ENCODE measurements at regions not wholly inside any gene's neighbourhood (a gene's known extent, or its start where the extent isn't known, plus 50 kb on each side); places are given as distances from the start of the nearest gene placed in this dataset.
"Not testable (repeated sequence)": the region's sequence is repeated elsewhere in the genome, so short reads cannot be mapped to it uniquely, and the experiment has no call there.

GRCh38 chr11:112343368-112344039 is 82.8 kb upstream of the PLET1 start:
- intact Hi-C loops (cut with micrococcal nuclease), result no loop called here
- Mint-ChIP-seq H3K9me3 (no peaks in the 10 kb centered on the region), H3K4me3 (no peak overlapping the region), H3K27me3 (no peaks in the 10 kb centered on the region), H3K36me3 (peaks cover 0 to 25% (median 11%) of the 10 kb centered on the region in 5 donors), H3K4me1 (peaks cover 0 to 4% (median 3%) of the 10 kb centered on the region in 7 donors), H3K27ac (no peak overlapping the region)
- no peak for DNase-seq
- no peak overlapping the region for H3K4me3 ChIP-seq (ENCODE audit: low read length)
- POLR2A ChIA-PET, result no interaction called here
- no peak overlapping the region for H3K27ac ChIP-seq (ENCODE audit: low read depth, low read length)
- CTCF ChIA-PET, result no interaction called here
- no peaks in the 10 kb centered on the region for H3K4me1 ChIP-seq (ENCODE audit: control insufficient read depth in 2 of 2, insufficient read depth in 2 of 2, low read length in 2 of 2)
- ATAC-seq, result no peak
- H3K9me3 ChIP-seq (ENCODE audit: control insufficient read depth in 2 of 3, low read length in 3 of 3), result no peaks in the 10 kb centered on the region
- H3K27me3 ChIP-seq (ENCODE audit: control insufficient read depth in 2 of 2, insufficient read depth in 2 of 2, low read length in 2 of 2), result no peaks in the 10 kb centered on the region
- H3K36me3 ChIP-seq (ENCODE audit: control insufficient read depth in 2 of 3, insufficient read depth in 3 of 3, low read length in 3 of 3), result no peaks in the 10 kb centered on the region

GRCh38 chr11:112344040-112344413 is 83.4 kb upstream of the PLET1 start:
- no peak for ATAC-seq
- H3K27me3 Mint-ChIP-seq, result no peaks in the 10 kb centered on the region
- H3K4me1 Mint-ChIP-seq, result peaks cover 0 to 6% (median 5%) of the 10 kb centered on the region in 7 donors
- no peak for DNase-seq
- intact Hi-C loops (cut with micrococcal nuclease), result no loop called here
- H3K9me3 ChIP-seq (ENCODE audit: control insufficient read depth in 2 of 3, low read length in 3 of 3), result no peaks in the 10 kb centered on the region
- ChIA-PET CTCF (interaction anchor here (0.7 kb wide), 1 partner anchor 35 kb away, joined by 3 read pairs; no protein-coding TSS in a partner anchor), POLR2A (no interaction called here)
- no peaks in the 10 kb centered on the region for H3K4me1 ChIP-seq (ENCODE audit: control insufficient read depth in 2 of 2, insufficient read depth in 2 of 2, low read length in 2 of 2)
- H3K9me3 Mint-ChIP-seq, result no peaks in the 10 kb centered on the region
- no peak overlapping the region for H3K4me3 ChIP-seq (ENCODE audit: low read length)
- peaks cover 0 to 25% (median 11%) of the 10 kb centered on the region in 5 donors for H3K36me3 Mint-ChIP-seq
- H3K36me3 ChIP-seq (ENCODE audit: control insufficient read depth in 2 of 3, insufficient read depth in 3 of 3, low read length in 3 of 3), result no peaks in the 10 kb centered on the region
- H3K27me3 ChIP-seq (ENCODE audit: control insufficient read depth in 2 of 2, insufficient read depth in 2 of 2, low read length in 2 of 2), result no peaks in the 10 kb centered on the region
- H3K27ac Mint-ChIP-seq, result no peak overlapping the region
- H3K4me3 Mint-ChIP-seq, result no peak overlapping the region
- no peak overlapping the region for H3K27ac ChIP-seq (ENCODE audit: low read depth, low read length)

GRCh38 chr11:112345166-112345565 is 84.5 kb upstream of the PLET1 start:
- Histone ChIP-seq H3K9me3 (ENCODE audit: control insufficient read depth in 2 of 3, low read length in 3 of 3) (no peaks in the 10 kb centered on the region), H3K4me3 (ENCODE audit: low read length) (no peak overlapping the region), H3K27ac (ENCODE audit: low read depth, low read length) (no peak overlapping the region), H3K4me1 (ENCODE audit: control insufficient read depth in 2 of 2, insufficient read depth in 2 of 2, low read length in 2 of 2) (no peaks in the 10 kb centered on the region), H3K36me3 (ENCODE audit: control insufficient read depth in 2 of 3, insufficient read depth in 3 of 3, low read length in 3 of 3) (no peaks in the 10 kb centered on the region), H3K27me3 (ENCODE audit: control insufficient read depth in 2 of 2, insufficient read depth in 2 of 2, low read length in 2 of 2) (no peaks in the 10 kb centered on the region)
- ChIA-PET CTCF (no interaction called here), POLR2A (no interaction called here)
- ATAC-seq, result no peak
- DNase-seq, result no peak
- Mint-ChIP-seq H3K4me3 (no peak overlapping the region), H3K27me3 (no peaks in the 10 kb centered on the region), H3K9me3 (no peaks in the 10 kb centered on the region), H3K27ac (no peak overlapping the region), H3K36me3 (peaks cover 0 to 25% (median 11%) of the 10 kb centered on the region in 5 donors), H3K4me1 (peaks cover 0 to 6% (median 5%) of the 10 kb centered on the region in 7 donors)
- intact Hi-C loops (cut with micrococcal nuclease), result no loop called here

GRCh38 chr11:112345706-112346105 is 85.0 kb upstream of the PLET1 start:
- Histone ChIP-seq H3K27ac (ENCODE audit: low read depth, low read length) (no peak overlapping the region), H3K27me3 (ENCODE audit: control insufficient read depth in 2 of 2, insufficient read depth in 2 of 2, low read length in 2 of 2) (no peaks in the 10 kb centered on the region), H3K9me3 (ENCODE audit: control insufficient read depth in 2 of 3, low read length in 3 of 3) (no peaks in the 10 kb centered on the region), H3K36me3 (ENCODE audit: control insufficient read depth in 2 of 3, insufficient read depth in 3 of 3, low read length in 3 of 3) (no peaks in the 10 kb centered on the region), H3K4me1 (ENCODE audit: control insufficient read depth in 2 of 2, insufficient read depth in 2 of 2, low read length in 2 of 2) (no peaks in the 10 kb centered on the region), H3K4me3 (ENCODE audit: low read length) (no peak overlapping the region)
- ChIA-PET POLR2A (no interaction called here), CTCF (no interaction called here)
- Mint-ChIP-seq H3K27ac (peak overlapping the region in 1 of 9 donors; percentile 84), H3K27me3 (no peaks in the 10 kb centered on the region), H3K9me3 (no peaks in the 10 kb centered on the region), H3K4me1 (peaks cover 0 to 6% (median 5%) of the 10 kb centered on the region in 7 donors), H3K36me3 (peaks cover 0 to 29% (median 16%) of the 10 kb centered on the region in 5 donors), H3K4me3 (no peak overlapping the region)
- ATAC-seq (no peak), DNase-seq (no peak)
- intact Hi-C loops (cut with micrococcal nuclease), result no loop called here

GRCh38 chr11:112346586-112346985 is 85.9 kb upstream of the PLET1 start:
- ATAC-seq, result no peak
- CTCF ChIA-PET, result interaction anchor here (0.6 kb wide), 1 partner anchor 1643 kb away, joined by 3 read pairs; no protein-coding TSS in a partner anchor

GRCh38 chr11:112348480-112349029 is 87.9 kb upstream of the PLET1 start:
- Histone ChIP-seq H3K27ac (ENCODE audit: low read depth, low read length) (no peak overlapping the region), H3K4me1 (ENCODE audit: control insufficient read depth in 2 of 2, insufficient read depth in 2 of 2, low read length in 2 of 2) (no peaks in the 10 kb centered on the region), H3K36me3 (ENCODE audit: control insufficient read depth in 2 of 3, insufficient read depth in 3 of 3, low read length in 3 of 3) (no peaks in the 10 kb centered on the region), H3K9me3 (ENCODE audit: control insufficient read depth in 2 of 3, low read length in 3 of 3) (no peaks in the 10 kb centered on the region), H3K27me3 (ENCODE audit: control insufficient read depth in 2 of 2, insufficient read depth in 2 of 2, low read length in 2 of 2) (no peaks in the 10 kb centered on the region), H3K4me3 (ENCODE audit: low read length) (no peak overlapping the region)
- Mint-ChIP-seq H3K27me3 (no peaks in the 10 kb centered on the region), H3K9me3 (peaks cover 0 to 6% (median 0%) of the 10 kb centered on the region in 11 donors), H3K36me3 (peaks cover 0 to 24% (median 13%) of the 10 kb centered on the region in 5 donors), H3K4me3 (no peak overlapping the region), H3K4me1 (peaks cover 0 to 6% (median 5%) of the 10 kb centered on the region in 7 donors), H3K27ac (peak overlapping the region in 1 of 9 donors; percentile 4)
- ChIA-PET POLR2A (no interaction called here), CTCF (no interaction called here)
- DNase-seq, result no peak
- intact Hi-C loops (cut with micrococcal nuclease), result no loop called here
- no peak for ATAC-seq

More at GRCh38 chr11:112346586-112346985, 85.9 kb upstream of the PLET1 start:
- no peak for DNase-seq
- no peaks in the 10 kb centered on the region for H3K9me3 ChIP-seq (ENCODE audit: control insufficient read depth in 2 of 3, low read length in 3 of 3)
- peaks cover 0 to 2% (median 0%) of the 10 kb centered on the region in 11 donors for H3K9me3 Mint-ChIP-seq
- no peak overlapping the region for H3K27ac ChIP-seq (ENCODE audit: low read depth, low read length)
- no peaks in the 10 kb centered on the region for H3K27me3 ChIP-seq (ENCODE audit: control insufficient read depth in 2 of 2, insufficient read depth in 2 of 2, low read length in 2 of 2)
- no peak overlapping the region for H3K4me3 Mint-ChIP-seq
- no peak overlapping the region for H3K4me3 ChIP-seq (ENCODE audit: low read length)
- H3K4me1 ChIP-seq (ENCODE audit: control insufficient read depth in 2 of 2, insufficient read depth in 2 of 2, low read length in 2 of 2), result no peaks in the 10 kb centered on the region
- H3K27ac Mint-ChIP-seq, result peak overlapping the region in 1 of 9 donors; percentile 28
- POLR2A ChIA-PET, result no interaction called here
- H3K4me1 Mint-ChIP-seq, result peaks cover 0 to 6% (median 5%) of the 10 kb centered on the region in 7 donors
- H3K36me3 ChIP-seq (ENCODE audit: control insufficient read depth in 2 of 3, insufficient read depth in 3 of 3, low read length in 3 of 3), result no peaks in the 10 kb centered on the region
- no peaks in the 10 kb centered on the region for H3K27me3 Mint-ChIP-seq
- intact Hi-C loops (cut with micrococcal nuclease), result no loop called here
- peaks cover 0 to 23% (median 18%) of the 10 kb centered on the region in 5 donors for H3K36me3 Mint-ChIP-seq

GRCh38 chr11:112351423-112351822 is 90.8 kb upstream of the PLET1 start:
- H3K27ac ChIP-seq (ENCODE audit: low read depth, low read length); H3K36me3 ChIP-seq (ENCODE audit: control insufficient read depth in 2 of 3, insufficient read depth in 3 of 3, low read length in 3 of 3); H3K4me3 Mint-ChIP-seq; intact Hi-C loops (cut with micrococcal nuclease); H3K4me1 ChIP-seq (ENCODE audit: control insufficient read depth in 2 of 2, insufficient read depth in 2 of 2, low read length in 2 of 2); H3K4me3 ChIP-seq (ENCODE audit: low read length); CTCF ChIA-PET; H3K9me3 ChIP-seq (ENCODE audit: control insufficient read depth in 2 of 3, low read length in 3 of 3); H3K9me3 Mint-ChIP-seq; H3K27ac Mint-ChIP-seq; H3K27me3 ChIP-seq (ENCODE audit: control insufficient read depth in 2 of 2, insufficient read depth in 2 of 2, low read length in 2 of 2); POLR2A ChIA-PET; H3K27me3 Mint-ChIP-seq; ATAC-seq; DNase-seq: not testable (repeated sequence)
- H3K36me3 Mint-ChIP-seq, result peaks cover 0 to 19% (median 10%) of the 10 kb centered on the region in 5 donors
- peaks cover 0 to 15% (median 6%) of the 10 kb centered on the region in 7 donors for H3K4me1 Mint-ChIP-seq
